Activated naive CD4-positive, alpha-beta T cell treated with anti-CD3 and anti-CD28 coated beads for 36 hours (primary cell): ENCODE measurements at regions not wholly inside any gene's neighbourhood (a gene's known extent, or its start where the extent isn't known, plus 50 kb on each side); places are given as distances from the start of the nearest gene placed in this dataset.
"Not testable (repeated sequence)": the region's sequence is repeated elsewhere in the genome, so short reads cannot be mapped to it uniquely, and the experiment has no call there.

Source experiments
- CTCF ChIA-PET: fragments of 350-600 bp; sonication (Branson Sonifier 250); formaldehyde crosslinking; loops from one replicate; lab custom pipeline; 2021; ENCODE audit warnings: antibody characterized with exemption; lab: Charles Lee
- DNase-seq: peaks from one replicate; pipeline ENCODE4 v3.0.0-alpha.2; 2020
- H3K27ac Mint-ChIP-seq: one replicate; pipeline ENCODE4 v1.8.0; 2021; ENCODE audit warnings: mild to moderate bottlenecking, mixed read lengths
- H3K27me3 Mint-ChIP-seq: one replicate; pipeline ENCODE4 v1.8.0; 2021; ENCODE audit warnings: low read depth, mixed read lengths
- H3K36me3 Mint-ChIP-seq: one replicate; pipeline ENCODE4 v1.8.0; 2021; ENCODE audit warnings: low read depth, mixed read lengths
- H3K4me1 Mint-ChIP-seq: one replicate; pipeline ENCODE4 v1.8.0; 2021; ENCODE audit warnings: low read depth, mixed read lengths
- H3K4me3 Mint-ChIP-seq: one replicate; pipeline ENCODE4 v1.8.0; 2021; ENCODE audit warnings: mild to moderate bottlenecking, moderate library complexity, mixed read lengths
- H3K9me3 Mint-ChIP-seq: one replicate; pipeline ENCODE4 v1.8.0; 2021; ENCODE audit warnings: mixed read lengths
- intact Hi-C: fragments of 100-400 bp; cut with micrococcal nuclease; formaldehyde crosslinking; loops from one replicate; pipeline ENCODE4 v1.15.1; 2023

- CTCF ChIA-PET = no interaction called here
- no peaks in the 10 kb centered on the region for H3K4me1 Mint-ChIP-seq
Measured at GRCh38 chr21:38905328-38905727, 99.6 kb downstream of the ETS2 start.

GRCh38 chr21:38903690-38904139 lies 98.0 kb downstream of the ETS2 start:
- Mint-ChIP-seq H3K4me3 (no peak overlapping the region), H3K36me3 (no peaks in the 10 kb centered on the region), H3K27ac (no peak overlapping the region), H3K27me3 (no peaks in the 10 kb centered on the region), H3K4me1 (no peaks in the 10 kb centered on the region), H3K9me3 (peaks cover 7% of the 10 kb centered on the region)
- DNase-seq = no peak
- CTCF ChIA-PET = no interaction called here
- intact Hi-C loops = no loop called here

More at GRCh38 chr21:38905328-38905727, 99.6 kb downstream of the ETS2 start:
- intact Hi-C loops = no loop called here
- Mint-ChIP-seq H3K4me3 (no peak overlapping the region), H3K9me3 (peaks cover 6% of the 10 kb centered on the region), H3K27me3 (no peaks in the 10 kb centered on the region), H3K27ac (no peak overlapping the region), H3K36me3 (no peaks in the 10 kb centered on the region)
- DNase-seq = no peak

GRCh38 chr21:38902608-38903445 lies 97.1 kb downstream of the ETS2 start:
- no peaks in the 10 kb centered on the region for H3K4me1 Mint-ChIP-seq
- DNase-seq = no peak

GRCh38 chr21:38900499-38900898 lies 94.8 kb downstream of the ETS2 start:
- no peaks in the 10 kb centered on the region for H3K36me3 Mint-ChIP-seq
- H3K4me3 Mint-ChIP-seq = no peak overlapping the region
- intact Hi-C loops = no loop called here
- peaks cover 3% of the 10 kb centered on the region for H3K27me3 Mint-ChIP-seq
- H3K27ac Mint-ChIP-seq = no peak overlapping the region
- H3K4me1 Mint-ChIP-seq = no peaks in the 10 kb centered on the region
- CTCF ChIA-PET = no interaction called here
- peaks cover 7% of the 10 kb centered on the region for H3K9me3 Mint-ChIP-seq
- no peak for DNase-seq

More at GRCh38 chr21:38902608-38903445, 97.1 kb downstream of the ETS2 start:
- Mint-ChIP-seq H3K36me3 (no peaks in the 10 kb centered on the region), H3K27me3 (no peaks in the 10 kb centered on the region), H3K9me3 (peaks cover 7% of the 10 kb centered on the region), H3K27ac (no peak overlapping the region), H3K4me3 (no peak overlapping the region)
- intact Hi-C loops = no loop called here
- CTCF ChIA-PET = no interaction called here

- intact Hi-C loops = not testable (repeated sequence)
Measured at GRCh38 chr21:38899985-38900384, 94.3 kb downstream of the ETS2 start.

GRCh38 chr21:38899277-38899947 lies 93.7 kb downstream of the ETS2 start:
- Mint-ChIP-seq H3K27ac (no peak overlapping the region), H3K36me3 (no peaks in the 10 kb centered on the region), H3K4me3 (no peak overlapping the region), H3K4me1 (no peaks in the 10 kb centered on the region), H3K27me3 (peaks cover 7% of the 10 kb centered on the region), H3K9me3 (peaks cover 7% of the 10 kb centered on the region)
- CTCF ChIA-PET = no interaction called here
- no peak for DNase-seq
- intact Hi-C loops = no loop called here

More at GRCh38 chr21:38899985-38900384, 94.3 kb downstream of the ETS2 start:
- H3K9me3 Mint-ChIP-seq, DNase-seq, H3K4me3 Mint-ChIP-seq, H3K4me1 Mint-ChIP-seq, H3K27me3 Mint-ChIP-seq, H3K36me3 Mint-ChIP-seq, H3K27ac Mint-ChIP-seq, CTCF ChIA-PET: not testable (repeated sequence)

- Mint-ChIP-seq H3K27me3 (peaks cover 7% of the 10 kb centered on the region), H3K36me3 (no peaks in the 10 kb centered on the region), H3K4me1 (no peaks in the 10 kb centered on the region), H3K9me3 (peaks cover 7% of the 10 kb centered on the region), H3K4me3 (no peak overlapping the region), H3K27ac (no peak overlapping the region)
- CTCF ChIA-PET = no interaction called here
- DNase-seq = no peak
- intact Hi-C loops = no loop called here
Measured at GRCh38 chr21:38898422-38899096, 92.8 kb downstream of the ETS2 start.

GRCh38 chr21:38897532-38898421 lies 92.0 kb downstream of the ETS2 start:
- peaks cover 5% of the 10 kb centered on the region for H3K9me3 Mint-ChIP-seq
- H3K27me3 Mint-ChIP-seq = peaks cover 11% of the 10 kb centered on the region
- CTCF ChIA-PET = no interaction called here
- intact Hi-C loops = no loop called here
- no peak for DNase-seq
- no peaks in the 10 kb centered on the region for H3K4me1 Mint-ChIP-seq
- no peaks in the 10 kb centered on the region for H3K36me3 Mint-ChIP-seq
- H3K4me3 Mint-ChIP-seq = no peak overlapping the region
- H3K27ac Mint-ChIP-seq = no peak overlapping the region

GRCh38 chr21:38894899-38895298 lies 89.2 kb downstream of the ETS2 start:
- Mint-ChIP-seq H3K27ac (no peak overlapping the region), H3K9me3 (peaks cover 1% of the 10 kb centered on the region), H3K36me3 (no peaks in the 10 kb centered on the region), H3K4me1 (no peaks in the 10 kb centered on the region), H3K27me3 (peaks cover 19% of the 10 kb centered on the region), H3K4me3 (no peak overlapping the region)
- no peak for DNase-seq
- intact Hi-C loops = no loop called here
- CTCF ChIA-PET = no interaction called here

GRCh38 chr21:38888991-38889561 lies 83.3 kb downstream of the ETS2 start:
- Mint-ChIP-seq H3K9me3 (peaks cover 18% of the 10 kb centered on the region), H3K4me1 (no peaks in the 10 kb centered on the region), H3K36me3 (peaks cover 1% of the 10 kb centered on the region), H3K4me3 (no peak overlapping the region), H3K27me3 (peaks cover 39% of the 10 kb centered on the region), H3K27ac (no peak overlapping the region)
- intact Hi-C loops = no loop called here
- DNase-seq = no peak
- CTCF ChIA-PET = no interaction called here

- Mint-ChIP-seq H3K9me3 (peaks cover 28% of the 10 kb centered on the region), H3K27me3 (peaks cover 39% of the 10 kb centered on the region), H3K4me3 (no peak overlapping the region), H3K27ac (no peak overlapping the region), H3K36me3 (peaks cover 1% of the 10 kb centered on the region), H3K4me1 (no peaks in the 10 kb centered on the region)
- intact Hi-C loops = no loop called here
- CTCF ChIA-PET = interaction anchor here (0.6 kb wide), 1 partner anchor 178 kb away, joined by 4 read pairs; no protein-coding TSS in a partner anchor
- no peak for DNase-seq
Measured at GRCh38 chr21:38887749-38888148, 82.0 kb downstream of the ETS2 start.
